ENCODE measurements at regions not wholly inside any gene's neighbourhood (a gene's known extent, or its start where the extent isn't known, plus 50 kb on each side); places are given as distances from the start of the nearest gene placed in this dataset.
A peak's percentile ranks its signal among the peaks of the same experiment; 100 is the strongest.

GRCh38 chr5:54611290-54611951, 93.9 kb downstream of the SNX18 start:
- no peak for DNase-seq (ENCODE audit: low read depth)

- no peak for DNase-seq (ENCODE audit: low read depth)
Observed at GRCh38 chr5:54610197-54610944, 92.8 kb downstream of the SNX18 start.

- DNase-seq (ENCODE audit: low read depth): no peak
Observed at GRCh38 chr5:54608423-54609085, 91.0 kb downstream of the SNX18 start.

- DNase-seq (ENCODE audit: low read depth): no peak
Observed at GRCh38 chr5:54607006-54607405, 89.4 kb downstream of the SNX18 start.

GRCh38 chr5:54603372-54603771, 85.8 kb downstream of the SNX18 start:
- DNase-seq (ENCODE audit: low read depth): peak; percentile 56

GRCh38 chr5:54602475-54602874, 84.9 kb downstream of the SNX18 start:
- no peak for DNase-seq (ENCODE audit: low read depth)

- DNase-seq (ENCODE audit: low read depth): no peak
Observed at GRCh38 chr5:54601411-54602230, 84.1 kb downstream of the SNX18 start.
